OCI-LY3 (cell line): ENCODE measurements at regions not wholly inside any gene's neighbourhood (a gene's known extent, or its start where the extent isn't known, plus 50 kb on each side); places are given as distances from the start of the nearest gene placed in this dataset.

Experiments used
- H2AFZ ChIP-seq: fragments of 200-600, 300-600 bp; shearing (Covaris generic); 2 replicates; pipeline ENCODE4 v1.6.0; 2014; ENCODE audit warnings: antibody characterized with exemption, low read depth, low read length
- H3K27ac ChIP-seq: fragments of 200-600, 300-600 bp; sonication (generic); 2 replicates; pipeline ENCODE4 v1.5.1; 2014; ENCODE audit warnings: mild to moderate bottlenecking, low read length, moderate library complexity, mixed read lengths
- H3K27me3 ChIP-seq: fragments of 200-600, 300-600 bp; sonication (generic); 2 replicates; pipeline ENCODE4 v1.6.1; 2014; ENCODE audit warnings: low read depth, low read length, mixed read lengths
- H3K36me3 ChIP-seq: fragments of 200-600, 300-600 bp; sonication (generic); replicated peaks from 2 replicates; pipeline ENCODE3; 2014; ENCODE audit warnings: low read depth, low read length, mixed read lengths
- H3K4me1 ChIP-seq: fragments of 300-600, 200-600 bp; sonication (generic); 2 replicates; pipeline ENCODE4 v1.6.1; 2014; ENCODE audit warnings: low read length, mixed read lengths
- H3K4me2 ChIP-seq: fragments of 200-600, 300-600 bp; sonication (generic); 2 replicates; pipeline ENCODE4 v1.6.1; 2014; ENCODE audit warnings: low read length, mixed read lengths
- H3K4me3 ChIP-seq: fragments of 300-600, 200-600 bp; sonication (generic); 2 replicates; pipeline ENCODE4 v1.5.1; 2014; ENCODE audit warnings: antibody characterized with exemption, mild to moderate bottlenecking, low read length, moderate library complexity
- H3K79me2 ChIP-seq: fragments of 300-600, 200-600 bp; shearing (Covaris generic); 2 replicates; pipeline ENCODE4 v1.6.1; 2014; ENCODE audit warnings: mild to moderate bottlenecking, low read length, mixed read lengths
- H3K9ac ChIP-seq: fragments of 300-600, 200-600 bp; shearing (Covaris generic); 2 replicates; pipeline ENCODE4 v1.6.0; 2014; ENCODE audit warnings: mild to moderate bottlenecking, low read length, moderate library complexity
- H3K9me3 ChIP-seq: fragments of 200-600, 300-600 bp; shearing (Covaris generic); 2 replicates; pipeline ENCODE4 v1.6.1; 2014; ENCODE audit warnings: low read length, mixed read lengths; ENCODE audit not compliant: insufficient read depth
- H4K20me1 ChIP-seq: fragments of 200-600, 300-600 bp; sonication (generic); 2 replicates; pipeline ENCODE4 v1.6.1; 2016; ENCODE audit warnings: low read length, mixed read lengths; ENCODE audit not compliant: insufficient read depth
- EZH2phosphoT487 ChIP-seq: fragments of 200-600 bp; shearing (Covaris generic); IDR thresholded peaks from 2 replicates; pipeline ENCODE4 v1.6.1; 2018; ENCODE audit warnings: antibody characterized with exemption, mixed run types, low read depth
- TF ChIP-seq, protein P1 (sequence below): fragments of 200-600, 300-600 bp; sonication (generic); IDR thresholded peaks from 2 replicates; pipeline ENCODE4 v1.5.1; 2014; ENCODE audit warnings: antibody characterized with exemption, low read length, low read depth

DNA sequence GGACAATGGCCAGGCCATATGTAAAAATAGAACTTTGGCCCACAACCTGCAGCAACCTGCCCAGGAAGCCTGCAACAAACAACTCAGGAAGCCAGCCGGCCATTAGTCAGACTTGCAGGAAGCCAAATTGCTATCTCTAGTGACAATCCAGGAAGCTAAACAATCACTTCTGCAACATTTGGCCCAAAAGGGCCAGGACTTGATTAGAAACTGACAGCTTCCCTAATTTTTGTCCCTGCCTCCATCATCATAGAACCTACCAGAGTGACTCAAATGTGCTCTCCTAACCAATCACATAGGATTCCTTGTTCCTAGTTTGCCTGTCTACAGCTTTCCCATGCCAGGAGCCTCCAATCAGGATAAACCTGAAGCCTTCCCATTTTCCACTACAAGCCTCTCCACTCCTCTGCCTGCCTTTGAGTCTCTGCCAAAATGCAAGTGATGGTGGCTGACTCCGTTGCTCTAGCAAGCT, 639.3 kb downstream of the PTPRU start:
- H3K79me2 ChIP-seq = no peaks in the 10 kb centered on the region
- no peaks in the 10 kb centered on the region for H4K20me1 ChIP-seq
- H3K27ac ChIP-seq = no peak overlapping the region
- H3K36me3 ChIP-seq = no peaks in the 10 kb centered on the region
- H3K27me3 ChIP-seq = no peaks in the 10 kb centered on the region
- H3K4me3 ChIP-seq = no peak overlapping the region
- no peak overlapping the region for H3K4me2 ChIP-seq
- no peak overlapping the region for H2AFZ ChIP-seq
- no peak for TF ChIP-seq EZH2phosphoT487
- TF ChIP-seq, protein P1, sequence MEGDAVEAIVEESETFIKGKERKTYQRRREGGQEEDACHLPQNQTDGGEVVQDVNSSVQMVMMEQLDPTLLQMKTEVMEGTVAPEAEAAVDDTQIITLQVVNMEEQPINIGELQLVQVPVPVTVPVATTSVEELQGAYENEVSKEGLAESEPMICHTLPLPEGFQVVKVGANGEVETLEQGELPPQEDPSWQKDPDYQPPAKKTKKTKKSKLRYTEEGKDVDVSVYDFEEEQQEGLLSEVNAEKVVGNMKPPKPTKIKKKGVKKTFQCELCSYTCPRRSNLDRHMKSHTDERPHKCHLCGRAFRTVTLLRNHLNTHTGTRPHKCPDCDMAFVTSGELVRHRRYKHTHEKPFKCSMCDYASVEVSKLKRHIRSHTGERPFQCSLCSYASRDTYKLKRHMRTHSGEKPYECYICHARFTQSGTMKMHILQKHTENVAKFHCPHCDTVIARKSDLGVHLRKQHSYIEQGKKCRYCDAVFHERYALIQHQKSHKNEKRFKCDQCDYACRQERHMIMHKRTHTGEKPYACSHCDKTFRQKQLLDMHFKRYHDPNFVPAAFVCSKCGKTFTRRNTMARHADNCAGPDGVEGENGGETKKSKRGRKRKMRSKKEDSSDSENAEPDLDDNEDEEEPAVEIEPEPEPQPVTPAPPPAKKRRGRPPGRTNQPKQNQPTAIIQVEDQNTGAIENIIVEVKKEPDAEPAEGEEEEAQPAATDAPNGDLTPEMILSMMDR = no peak
- no peak overlapping the region for H3K9ac ChIP-seq
- H3K4me1 ChIP-seq = no peaks in the 10 kb centered on the region
- no peaks in the 10 kb centered on the region for H3K9me3 ChIP-seq

DNA sequence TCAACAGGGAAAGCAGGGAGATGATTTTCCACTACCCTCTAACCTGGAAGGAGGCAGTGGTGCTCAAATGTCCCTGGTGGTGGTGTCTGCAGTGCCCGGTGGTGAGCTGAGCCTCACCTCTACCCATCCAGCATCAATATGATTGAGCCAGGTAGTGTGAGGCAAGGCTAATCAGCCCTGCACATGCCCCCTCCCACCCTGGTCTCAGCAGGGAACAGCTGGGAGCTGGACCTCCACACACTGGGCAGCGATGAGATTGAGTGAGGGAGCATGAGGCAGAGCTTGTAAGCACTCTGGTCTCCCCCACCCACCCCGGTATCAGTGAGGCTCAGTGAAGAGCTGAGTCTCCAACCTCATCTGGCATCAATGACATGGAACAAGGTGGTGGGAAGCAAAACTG, 634.3 kb downstream of the PTPRU start:
- Histone ChIP-seq H3K27me3 (no peaks in the 10 kb centered on the region), H3K36me3 (no peaks in the 10 kb centered on the region), H3K4me1 (no peaks in the 10 kb centered on the region), H3K9ac (no peak overlapping the region), H3K79me2 (no peaks in the 10 kb centered on the region), H4K20me1 (no peaks in the 10 kb centered on the region), H3K27ac (no peak overlapping the region), H3K4me2 (no peak overlapping the region), H3K4me3 (no peak overlapping the region), H3K9me3 (no peaks in the 10 kb centered on the region), H2AFZ (no peak overlapping the region)
- TF ChIP-seq, protein P1 = no peak
- TF ChIP-seq EZH2phosphoT487 = no peak

DNA sequence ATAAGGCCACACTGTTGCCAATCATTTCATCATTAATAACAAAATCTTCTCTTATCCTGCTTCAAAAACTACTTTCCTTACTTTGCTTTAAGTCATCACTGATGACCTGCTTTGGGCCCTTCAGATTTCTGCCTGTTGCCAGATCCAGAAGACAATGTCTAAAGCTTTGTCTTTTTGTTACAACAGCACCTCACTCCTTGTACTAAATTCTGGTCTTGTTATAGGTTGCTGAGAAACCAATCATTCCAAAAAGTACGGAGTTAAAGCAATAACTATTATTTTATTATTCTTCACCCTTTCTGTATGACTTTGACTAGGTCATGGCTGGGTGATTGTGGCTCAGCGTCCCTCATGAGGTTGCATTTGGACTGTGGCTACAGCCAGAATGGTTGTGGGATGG, 633.5 kb downstream of the PTPRU start:
- no peak overlapping the region for H3K9ac ChIP-seq
- no peak for TF ChIP-seq EZH2phosphoT487
- TF ChIP-seq, protein P1 = no peak

DNA sequence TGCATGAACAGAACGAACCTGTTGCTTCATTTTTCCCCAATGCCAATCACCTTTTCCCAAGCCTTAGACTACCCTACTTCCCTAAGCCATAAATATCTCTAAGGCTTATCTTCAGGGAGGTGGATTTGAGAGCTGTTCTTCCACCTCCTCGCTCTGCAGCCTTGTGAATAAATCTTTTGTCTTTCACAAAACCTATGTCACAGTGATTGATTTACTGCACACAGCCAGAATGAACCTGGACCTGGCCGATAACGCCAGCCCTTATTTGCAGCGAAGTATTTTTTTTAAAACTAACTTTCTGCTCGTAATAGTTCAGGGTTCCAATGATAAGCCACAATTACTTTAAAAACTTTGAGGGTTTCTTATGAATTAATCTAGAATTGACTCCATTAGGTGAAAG, 632.6 kb downstream of the PTPRU start:
- H3K4me1 ChIP-seq = no peaks in the 10 kb centered on the region
- no peak overlapping the region for H3K9ac ChIP-seq
- H2AFZ ChIP-seq = no peak overlapping the region
- H4K20me1 ChIP-seq = no peaks in the 10 kb centered on the region
- H3K27ac ChIP-seq = no peak overlapping the region
- H3K4me2 ChIP-seq = no peak overlapping the region
- TF ChIP-seq, protein P1 = no peak
- TF ChIP-seq EZH2phosphoT487 = no peak
- H3K9me3 ChIP-seq = no peaks in the 10 kb centered on the region
- H3K36me3 ChIP-seq = no peaks in the 10 kb centered on the region
- no peaks in the 10 kb centered on the region for H3K27me3 ChIP-seq
- H3K4me3 ChIP-seq = no peak overlapping the region
- no peaks in the 10 kb centered on the region for H3K79me2 ChIP-seq

More for the DNA sequence above, 633.5 kb downstream of the PTPRU start:
- no peaks in the 10 kb centered on the region for H3K36me3 ChIP-seq
- no peak overlapping the region for H3K4me2 ChIP-seq
- H2AFZ ChIP-seq = no peak overlapping the region
- H3K27me3 ChIP-seq = no peaks in the 10 kb centered on the region
- no peaks in the 10 kb centered on the region for H3K4me1 ChIP-seq
- H3K4me3 ChIP-seq = no peak overlapping the region
- H4K20me1 ChIP-seq = no peaks in the 10 kb centered on the region
- no peaks in the 10 kb centered on the region for H3K79me2 ChIP-seq
- no peak overlapping the region for H3K27ac ChIP-seq
- no peaks in the 10 kb centered on the region for H3K9me3 ChIP-seq
